Germinal center (tissue), 1 donor: ENCODE measurements at regions not wholly inside any gene's neighbourhood (a gene's known extent, or its start where the extent isn't known, plus 50 kb on each side); places are given as distances from the start of the nearest gene placed in this dataset.

ENCODE experiments used
- DNase-seq: peaks from one replicate; pipeline ENCODE4 v3.0.0; 2012; ENCODE audit warnings: mixed read lengths, low spot score

- no peak for DNase-seq
Measured at GRCh38 chr17:79521225-79521624, 89.6 kb downstream of the RBFOX3 start.

GRCh38 chr17:79520167-79521165 is 90.4 kb downstream of the RBFOX3 start:
- DNase-seq: no peak

- no peak for DNase-seq
Measured at GRCh38 chr17:79519601-79520000, 91.2 kb downstream of the RBFOX3 start.

- no peak for DNase-seq
Measured at GRCh38 chr17:79518585-79519523, 92.0 kb downstream of the RBFOX3 start.

- DNase-seq: no peak
Measured at GRCh38 chr17:79517827-79518584, 92.8 kb downstream of the RBFOX3 start.

- no peak for DNase-seq
Measured at GRCh38 chr17:79515646-79516571, 94.9 kb downstream of the RBFOX3 start.

GRCh38 chr17:79515110-79515509 is 95.7 kb downstream of the RBFOX3 start:
- no peak for DNase-seq

GRCh38 chr17:79513820-79514535 is 96.9 kb downstream of the RBFOX3 start:
- no peak for DNase-seq

GRCh38 chr17:79513206-79513605 is 97.6 kb downstream of the RBFOX3 start:
- DNase-seq: no peak

GRCh38 chr17:79511471-79511870 is 99.4 kb downstream of the RBFOX3 start:
- DNase-seq: no peak

GRCh38 chr17:79510071-79510470 is 100.8 kb downstream of the RBFOX3 start:
- no peak for DNase-seq

- no peak for DNase-seq
Measured at GRCh38 chr17:79509490-79509889, 101.4 kb downstream of the RBFOX3 start.

- no peak for DNase-seq
Measured at GRCh38 chr17:79509008-79509407, 101.8 kb downstream of the RBFOX3 start.

GRCh38 chr17:79508291-79508716 is 102.5 kb downstream of the RBFOX3 start:
- DNase-seq: no peak

GRCh38 chr17:79506955-79507354 is 103.9 kb downstream of the RBFOX3 start:
- no peak for DNase-seq

GRCh38 chr17:79506150-79506870 is 104.5 kb downstream of the RBFOX3 start:
- DNase-seq: no peak

- DNase-seq: no peak
Measured at GRCh38 chr17:79505199-79505598, 105.7 kb downstream of the RBFOX3 start.

GRCh38 chr17:79504181-79504605 is 106.7 kb downstream of the RBFOX3 start:
- DNase-seq: no peak

GRCh38 chr17:79503126-79503839 is 107.6 kb downstream of the RBFOX3 start:
- no peak for DNase-seq
